Activated CD8-positive, alpha-beta T cell treated with anti-CD3 and anti-CD28 coated beads, Interleukin-2, amount 10 ng/mL, durations not matched to agents 7 days and 5 days (primary cell): ENCODE measurements at regions not wholly inside any gene's neighbourhood (a gene's known extent, or its start where the extent isn't known, plus 50 kb on each side); places are given as distances from the start of the nearest gene placed in this dataset.

Experiments
- ATAC-seq: fragments of 150-1000 bp; cut with Tn5 transposase; one replicate; pipeline ENCODE4 v1.10.0; 2021; ENCODE audit warnings: moderate library complexity
- CTCF ChIA-PET: fragments of 350-600 bp; sonication (Branson Sonifier 250); formaldehyde crosslinking; loops from one replicate; lab custom pipeline; 2021; ENCODE audit warnings: antibody characterized with exemption; lab: Charles Lee
- POLR2A ChIA-PET: fragments of 350-600 bp; sonication (Branson Sonifier 250); formaldehyde crosslinking; loops from one replicate; lab custom pipeline; 2021; ENCODE audit warnings: antibody characterized with exemption; lab: Charles Lee
- DNase-seq: peaks from one replicate; pipeline ENCODE4 v3.0.0-alpha.2; 2020
- H3K27ac Mint-ChIP-seq: one replicate; pipeline ENCODE4 v1.8.0; 2021; ENCODE audit warnings: mild to moderate bottlenecking, mixed read lengths
- H3K27me3 Mint-ChIP-seq: one replicate; pipeline ENCODE4 v1.8.0; 2021; ENCODE audit warnings: low read depth, mixed read lengths
- H3K36me3 Mint-ChIP-seq: one replicate; pipeline ENCODE4 v1.8.0; 2021; ENCODE audit warnings: low read depth, mixed read lengths
- H3K4me1 Mint-ChIP-seq: one replicate; pipeline ENCODE4 v1.8.0; 2021; ENCODE audit warnings: low read depth, mixed read lengths
- H3K4me3 Mint-ChIP-seq: one replicate; pipeline ENCODE4 v1.8.0; 2021; ENCODE audit warnings: mild to moderate bottlenecking, mixed read lengths
- H3K9me3 Mint-ChIP-seq: one replicate; pipeline ENCODE4 v1.8.0; 2022; ENCODE audit warnings: mixed read lengths; ENCODE audit not compliant: insufficient read depth

DNA sequence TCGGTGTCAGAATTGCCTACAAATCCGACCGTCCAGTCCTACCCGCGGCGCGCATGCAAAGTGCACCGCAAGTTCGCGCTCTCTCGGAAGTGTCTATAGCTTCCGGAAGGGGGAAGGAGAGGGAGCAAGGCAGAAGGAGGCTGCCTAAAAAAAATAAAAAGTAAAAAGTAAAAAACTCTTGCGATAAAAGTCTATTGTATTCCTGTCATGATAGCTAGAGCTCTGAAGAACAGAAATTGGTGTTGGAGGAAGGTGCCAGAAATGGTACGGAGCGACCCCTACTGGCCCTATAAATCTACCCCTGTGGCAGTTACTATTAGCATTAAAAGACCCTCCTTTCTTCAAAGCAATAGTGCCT lies 241.5 kb downstream of the KDM5D start:
- DNase-seq, result peak; percentile 44
- peaks cover 6% of the 10 kb centered on the region for H3K36me3 Mint-ChIP-seq
- H3K9me3 Mint-ChIP-seq, result no peaks in the 10 kb centered on the region
- ATAC-seq, result peak; percentile 53
- peak overlapping the region; percentile 93 for H3K27ac Mint-ChIP-seq
- POLR2A ChIA-PET, result interaction anchor here (1.7 kb wide), 1 partner anchor 27 kb away, joined by 3 read pairs; no protein-coding TSS in a partner anchor
- H3K4me1 Mint-ChIP-seq, result peaks cover 36% of the 10 kb centered on the region
- peak overlapping the region; percentile 83 for H3K4me3 Mint-ChIP-seq
- CTCF ChIA-PET, result interaction anchor here (0.6 to 2.8 kb wide), 8 partner anchors 50 to 70 kb away, joined by 3 to 8 read pairs (median 4); no protein-coding TSS in a partner anchor
- H3K27me3 Mint-ChIP-seq, result no peaks in the 10 kb centered on the region

DNA sequence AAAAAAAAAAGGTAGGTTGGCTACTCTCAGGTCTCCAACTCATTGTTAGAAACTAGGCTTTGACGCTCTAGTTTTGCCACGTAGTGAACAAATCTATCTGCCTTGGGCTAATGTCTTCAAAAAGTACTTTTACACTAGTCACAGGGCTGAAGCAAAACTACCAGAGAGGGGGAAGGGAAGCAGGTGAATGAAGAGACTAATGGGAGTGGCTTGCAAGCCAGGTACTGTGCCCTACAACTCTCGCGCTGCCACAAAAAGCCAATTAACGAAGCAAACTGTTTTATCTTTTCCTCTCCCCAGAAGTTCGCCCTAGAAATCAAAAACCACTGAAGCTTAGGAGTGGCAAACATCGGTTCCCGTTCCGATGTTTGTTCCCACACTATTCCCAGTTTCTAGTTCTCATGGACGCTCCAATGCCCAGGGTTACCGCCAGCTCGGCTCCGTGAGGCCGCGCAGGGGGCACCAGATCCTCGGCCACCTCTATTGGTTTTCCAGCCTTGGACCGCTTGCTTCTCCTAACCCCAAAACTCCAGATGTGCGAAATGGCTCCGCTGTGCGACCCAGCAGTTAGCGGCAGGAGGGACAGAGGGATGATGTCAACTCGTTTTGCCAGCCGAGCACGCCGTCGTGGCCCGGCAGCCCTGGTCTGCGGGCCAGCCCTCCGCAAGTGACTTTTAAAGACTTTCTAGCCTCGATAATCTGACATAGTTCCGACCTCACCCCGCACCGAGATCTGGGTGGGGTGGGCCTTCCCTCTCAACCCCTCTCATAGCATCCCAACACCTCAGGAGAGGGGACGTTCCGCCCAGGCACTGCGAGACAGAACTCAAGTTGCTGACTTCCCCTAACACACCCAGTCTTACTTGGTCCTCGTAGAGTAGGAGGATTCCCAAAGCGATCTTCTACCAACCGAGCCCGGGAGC lies 242.1 kb downstream of the KDM5D start:
- ChIA-PET POLR2A (interaction anchor here (1.7 kb wide), 1 partner anchor 26 kb away, joined by 3 read pairs; no protein-coding TSS in a partner anchor), CTCF (interaction anchor here (0.6 to 2.8 kb wide), 8 partner anchors 51 to 70 kb away, joined by 3 to 8 read pairs (median 4); no protein-coding TSS in a partner anchor)
- H3K36me3 Mint-ChIP-seq, result peaks cover 6% of the 10 kb centered on the region
- H3K4me1 Mint-ChIP-seq, result peaks cover 42% of the 10 kb centered on the region
- ATAC-seq, result peak; percentile 31
- peak; percentile 23 for DNase-seq
- peak overlapping the region; percentile 93 for H3K27ac Mint-ChIP-seq
- peak overlapping the region; percentile 83 for H3K4me3 Mint-ChIP-seq
- H3K9me3 Mint-ChIP-seq, result no peaks in the 10 kb centered on the region
- H3K27me3 Mint-ChIP-seq, result no peaks in the 10 kb centered on the region

DNA sequence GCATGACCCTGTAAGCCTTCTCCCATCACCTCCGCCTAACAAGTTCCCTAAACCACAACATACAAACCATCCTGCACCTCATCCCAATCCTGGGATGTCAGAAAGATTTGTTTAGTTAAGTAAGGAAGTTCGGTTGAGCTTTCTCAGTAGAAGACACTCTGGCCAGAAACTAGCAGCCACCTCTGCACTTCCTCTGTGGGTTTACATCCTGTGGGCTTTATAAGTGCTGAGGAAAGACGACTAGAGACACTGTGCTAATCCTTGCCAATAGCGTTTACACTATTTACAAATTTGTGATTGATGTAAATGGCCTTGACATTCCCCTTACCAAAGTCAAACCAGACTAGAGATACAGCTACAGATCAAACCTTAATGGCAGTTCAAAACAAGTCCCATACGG lies 246.0 kb downstream of the KDM5D start:
- Mint-ChIP-seq H3K4me3 (peak overlapping the region; percentile 63), H3K36me3 (peaks cover 6% of the 10 kb centered on the region), H3K27me3 (no peaks in the 10 kb centered on the region), H3K4me1 (peaks cover 46% of the 10 kb centered on the region), H3K9me3 (no peaks in the 10 kb centered on the region), H3K27ac (peak overlapping the region; percentile 81)
- ChIA-PET CTCF (interaction anchor here (1.5 kb wide), 1 partner anchor 66 kb away, joined by 4 read pairs; no protein-coding TSS in a partner anchor), POLR2A (interaction anchor here (1.0 kb wide), 1 partner anchor 20 kb away, joined by 3 read pairs; no protein-coding TSS in a partner anchor)
- DNase-seq, result peak; percentile 45
- ATAC-seq, result peak; percentile 76

DNA sequence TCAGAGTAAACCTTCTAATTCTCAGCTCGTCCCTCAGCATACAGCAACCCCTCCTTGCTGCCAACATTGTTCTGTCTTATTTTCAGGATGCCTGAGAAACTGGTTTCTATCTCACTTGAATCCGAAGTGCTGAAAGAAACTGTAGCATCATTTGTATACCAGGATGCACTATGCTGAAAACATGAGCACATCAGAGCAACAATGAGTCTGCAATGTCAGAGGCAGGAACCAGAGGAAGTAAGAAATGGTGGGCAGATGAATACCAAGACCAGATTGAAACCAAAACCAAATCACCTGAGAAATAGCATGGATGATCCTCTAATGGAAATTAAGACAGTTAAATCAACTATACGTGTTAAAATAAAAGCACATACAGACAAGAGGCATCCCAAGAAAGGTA lies 257.0 kb downstream of the KDM5D start:
- ChIA-PET CTCF (no interaction called here), POLR2A (no interaction called here)
- Mint-ChIP-seq H3K36me3 (peaks cover 16% of the 10 kb centered on the region), H3K27me3 (no peaks in the 10 kb centered on the region), H3K27ac (no peak overlapping the region), H3K4me3 (no peak overlapping the region), H3K9me3 (peaks cover 5% of the 10 kb centered on the region), H3K4me1 (peaks cover 12% of the 10 kb centered on the region)
- ATAC-seq, result no peak
- no peak for DNase-seq

DNA sequence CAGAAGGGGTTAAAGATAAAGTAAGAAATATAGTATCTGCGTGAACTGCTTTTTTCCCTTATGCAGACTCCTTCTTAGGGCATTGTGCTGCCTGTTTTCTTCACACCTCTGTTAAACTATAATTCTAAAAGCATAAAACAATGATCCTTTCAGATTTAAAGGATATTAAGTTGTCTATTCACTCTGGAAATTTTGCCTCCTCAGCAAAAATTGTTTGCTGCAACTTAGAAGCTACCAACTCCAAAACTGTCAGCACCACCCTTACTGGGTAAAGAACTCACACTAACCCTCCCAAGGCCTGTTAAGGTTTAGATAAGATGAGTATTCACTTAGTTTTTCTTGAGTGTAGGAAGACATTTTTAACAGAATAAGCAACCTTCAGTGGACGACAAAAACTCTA lies 259.5 kb downstream of the KDM5D start:
- no peak for DNase-seq
- H3K4me1 Mint-ChIP-seq, result peaks cover 9% of the 10 kb centered on the region
- peaks cover 5% of the 10 kb centered on the region for H3K9me3 Mint-ChIP-seq
- no peak for ATAC-seq
- H3K27me3 Mint-ChIP-seq, result no peaks in the 10 kb centered on the region
- ChIA-PET POLR2A (no interaction called here), CTCF (no interaction called here)
- no peak overlapping the region for H3K4me3 Mint-ChIP-seq
- H3K36me3 Mint-ChIP-seq, result peaks cover 14% of the 10 kb centered on the region
- no peak overlapping the region for H3K27ac Mint-ChIP-seq

DNA sequence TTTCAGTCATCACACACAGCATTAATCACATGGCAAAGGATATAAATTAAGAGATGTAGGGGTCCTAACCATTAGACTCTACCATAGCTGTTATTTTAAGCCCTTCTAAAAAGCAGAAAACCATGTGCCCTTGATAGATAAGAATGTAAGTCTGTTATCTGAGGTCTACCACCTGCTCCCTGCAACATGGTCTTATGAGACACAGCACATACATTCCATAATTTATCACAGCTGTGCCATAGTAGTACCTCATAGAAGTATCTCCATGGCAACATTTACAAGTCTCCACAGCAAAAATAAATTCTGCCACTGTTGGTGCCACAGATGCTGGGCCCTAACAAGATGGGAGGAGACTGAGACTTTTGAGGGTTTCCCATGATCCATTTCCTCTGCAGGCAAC lies 265.4 kb downstream of the KDM5D start:
- Mint-ChIP-seq H3K27me3 (no peaks in the 10 kb centered on the region), H3K4me1 (peaks cover 9% of the 10 kb centered on the region), H3K27ac (no peak overlapping the region), H3K9me3 (no peaks in the 10 kb centered on the region), H3K4me3 (no peak overlapping the region), H3K36me3 (peaks cover 26% of the 10 kb centered on the region)
- DNase-seq (no peak), ATAC-seq (no peak)
- CTCF ChIA-PET, result no interaction called here
- POLR2A ChIA-PET, result interaction anchor here (1.3 kb wide), 1 partner anchor 19 kb away, joined by 3 read pairs; no protein-coding TSS in a partner anchor

DNA sequence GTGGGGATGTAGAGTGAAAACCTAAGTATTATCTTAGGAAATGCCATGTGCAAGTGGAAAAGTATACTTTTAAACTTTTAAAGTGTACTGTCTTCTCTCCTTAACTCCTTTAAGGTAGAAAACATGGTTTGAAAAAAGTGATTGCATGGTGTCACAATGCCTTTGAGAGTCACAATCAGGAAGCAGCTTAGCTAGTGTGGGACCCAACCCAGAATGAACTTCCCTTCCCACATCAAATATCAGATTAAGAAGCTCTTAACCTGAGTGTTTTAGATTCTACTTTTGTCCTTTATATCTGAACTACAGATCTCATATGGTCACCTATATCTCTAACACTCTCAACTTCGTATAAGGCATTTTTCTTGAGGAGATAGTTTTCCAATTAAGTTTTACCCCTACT lies 266.6 kb downstream of the KDM5D start:
- no peaks in the 10 kb centered on the region for H3K9me3 Mint-ChIP-seq
- no peak overlapping the region for H3K27ac Mint-ChIP-seq
- ATAC-seq (no peak), DNase-seq (no peak)
- ChIA-PET CTCF (no interaction called here), POLR2A (interaction anchor here (1.3 kb wide), 1 partner anchor 21 kb away, joined by 3 read pairs; no protein-coding TSS in a partner anchor)
- H3K36me3 Mint-ChIP-seq, result peaks cover 29% of the 10 kb centered on the region
- no peaks in the 10 kb centered on the region for H3K27me3 Mint-ChIP-seq
- no peak overlapping the region for H3K4me3 Mint-ChIP-seq
- peaks cover 13% of the 10 kb centered on the region for H3K4me1 Mint-ChIP-seq

DNA sequence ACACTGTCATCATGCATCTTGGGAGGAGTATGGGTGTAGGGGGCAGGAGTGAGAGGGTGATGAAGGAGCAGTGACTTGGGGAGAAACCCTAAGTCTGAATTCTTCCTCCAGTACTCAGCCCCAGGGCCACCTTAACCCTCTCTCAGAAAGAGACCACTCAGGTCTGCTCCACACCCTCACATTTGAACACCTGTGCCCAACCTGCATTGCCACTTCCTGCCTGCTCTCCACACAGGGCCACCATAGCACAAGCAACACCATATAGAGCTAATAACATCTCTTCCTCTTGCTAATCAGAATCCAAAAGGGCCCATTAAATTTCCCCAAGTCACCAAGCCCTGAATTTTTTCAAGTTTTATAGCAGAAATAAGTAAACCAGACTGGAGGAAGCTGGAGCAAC lies 278.7 kb downstream of the KDM5D start:
- CTCF ChIA-PET, result no interaction called here
- no peaks in the 10 kb centered on the region for H3K9me3 Mint-ChIP-seq
- peaks cover 4% of the 10 kb centered on the region for H3K36me3 Mint-ChIP-seq
- POLR2A ChIA-PET, result no interaction called here
- H3K4me1 Mint-ChIP-seq, result peaks cover 13% of the 10 kb centered on the region
- no peak overlapping the region for H3K4me3 Mint-ChIP-seq
- ATAC-seq (no peak), DNase-seq (no peak)
- H3K27me3 Mint-ChIP-seq, result no peaks in the 10 kb centered on the region
- no peak overlapping the region for H3K27ac Mint-ChIP-seq

GRCh38 chrY:19456855-19457448 lies 287.6 kb downstream of the KDM5D start:
- no peaks in the 10 kb centered on the region for H3K27me3 Mint-ChIP-seq
- H3K27ac Mint-ChIP-seq, result no peak overlapping the region
- ChIA-PET POLR2A (no interaction called here), CTCF (no interaction called here)
- no peaks in the 10 kb centered on the region for H3K4me1 Mint-ChIP-seq
- DNase-seq, result no peak
- ATAC-seq, result no peak
- peaks cover 2% of the 10 kb centered on the region for H3K9me3 Mint-ChIP-seq
- H3K36me3 Mint-ChIP-seq, result peaks cover 15% of the 10 kb centered on the region
- no peak overlapping the region for H3K4me3 Mint-ChIP-seq

- peaks cover 11% of the 10 kb centered on the region for H3K4me1 Mint-ChIP-seq
- H3K27me3 Mint-ChIP-seq, result peaks cover 3% of the 10 kb centered on the region
- no peaks in the 10 kb centered on the region for H3K9me3 Mint-ChIP-seq
- ChIA-PET POLR2A (no interaction called here), CTCF (interaction anchor here (0.7 to 1.9 kb wide), 3 partner anchors 13 to 71 kb away, joined by 3 to 8 read pairs (median 4); no protein-coding TSS in a partner anchor)
- H3K4me3 Mint-ChIP-seq, result no peak overlapping the region
- DNase-seq (peak; percentile 41), ATAC-seq (no peak)
- H3K36me3 Mint-ChIP-seq, result peaks cover 5% of the 10 kb centered on the region
- no peak overlapping the region for H3K27ac Mint-ChIP-seq
These were observed 311.5 kb downstream of the KDM5D start for GRCh38 chrY:19433059-19433458.

GRCh38 chrY:19427736-19428518 lies 316.6 kb downstream of the KDM5D start:
- Mint-ChIP-seq H3K9me3 (no peaks in the 10 kb centered on the region), H3K36me3 (no peaks in the 10 kb centered on the region), H3K4me3 (no peak overlapping the region), H3K27ac (no peak overlapping the region), H3K4me1 (peaks cover 4% of the 10 kb centered on the region), H3K27me3 (peaks cover 3% of the 10 kb centered on the region)
- no peak for DNase-seq
- ChIA-PET POLR2A (no interaction called here), CTCF (no interaction called here)
- ATAC-seq, result no peak
